ENCODE measurements at regions not wholly inside any gene's neighbourhood (a gene's known extent, or its start where the extent isn't known, plus 50 kb on each side); places are given as distances from the start of the nearest gene placed in this dataset.

DNA sequence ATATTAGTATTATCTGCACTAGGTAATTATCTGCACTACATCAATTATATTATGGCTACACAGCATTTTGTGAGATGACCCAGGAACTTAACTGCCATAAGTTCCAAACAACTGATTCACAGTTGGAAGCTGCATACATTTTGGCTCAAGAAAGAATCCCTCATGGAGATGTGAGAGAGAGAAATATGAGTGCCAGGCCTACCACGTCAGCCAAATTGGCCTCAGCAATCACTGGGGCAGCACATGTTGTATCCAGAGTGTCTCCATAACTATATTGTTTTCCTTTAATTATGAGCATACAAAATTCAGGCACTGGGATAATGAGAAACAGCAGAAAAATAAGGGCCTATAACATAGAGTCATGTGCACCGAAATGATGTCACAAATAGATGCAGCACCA is 174.2 kb upstream of the DMD start:
- Histone ChIP-seq H3K4me1 (ENCODE audit: control insufficient read depth in 1 of 2, insufficient read depth in 2 of 2, low read depth in 1 of 2, low read length in 1 of 2) (no peaks in the 10 kb centered on the region; a peak in 1 of 4 replicates), H3K27me3 (ENCODE audit: insufficient read depth) (no peaks in the 10 kb centered on the region), H2AFZ (ENCODE audit: low read depth) (no peak overlapping the region), H3K9me3 (no peaks in the 10 kb centered on the region), H3K9me2 (no peaks in the 10 kb centered on the region), H3K4me2 (no peak overlapping the region), H3K36me3 (replicated peaks in 1 of 2; ENCODE audit: control insufficient read depth in 1 of 2, insufficient read depth in 2 of 2, low read length in 1 of 2) (no peaks in the 10 kb centered on the region), H3F3A (replicated peaks; ENCODE audit: insufficient read depth) (no peaks in the 10 kb centered on the region), H3K27ac (ENCODE audit: low read depth in 2 of 2, low read length in 1 of 2) (no peak overlapping the region), H3K79me2 (ENCODE audit: insufficient read depth) (no peaks in the 10 kb centered on the region), H3K4me3 (ENCODE audit: low read depth in 2 of 2, low read length in 1 of 2) (no peak overlapping the region), H4K20me1 (ENCODE audit: insufficient read depth) (no peaks in the 10 kb centered on the region), H3K9ac (no peak overlapping the region)
- ChIA-PET CTCF (no interaction called here), POLR2A (no interaction called here)
- DNase-seq: no peak
- TF ChIP-seq, protein P1, sequence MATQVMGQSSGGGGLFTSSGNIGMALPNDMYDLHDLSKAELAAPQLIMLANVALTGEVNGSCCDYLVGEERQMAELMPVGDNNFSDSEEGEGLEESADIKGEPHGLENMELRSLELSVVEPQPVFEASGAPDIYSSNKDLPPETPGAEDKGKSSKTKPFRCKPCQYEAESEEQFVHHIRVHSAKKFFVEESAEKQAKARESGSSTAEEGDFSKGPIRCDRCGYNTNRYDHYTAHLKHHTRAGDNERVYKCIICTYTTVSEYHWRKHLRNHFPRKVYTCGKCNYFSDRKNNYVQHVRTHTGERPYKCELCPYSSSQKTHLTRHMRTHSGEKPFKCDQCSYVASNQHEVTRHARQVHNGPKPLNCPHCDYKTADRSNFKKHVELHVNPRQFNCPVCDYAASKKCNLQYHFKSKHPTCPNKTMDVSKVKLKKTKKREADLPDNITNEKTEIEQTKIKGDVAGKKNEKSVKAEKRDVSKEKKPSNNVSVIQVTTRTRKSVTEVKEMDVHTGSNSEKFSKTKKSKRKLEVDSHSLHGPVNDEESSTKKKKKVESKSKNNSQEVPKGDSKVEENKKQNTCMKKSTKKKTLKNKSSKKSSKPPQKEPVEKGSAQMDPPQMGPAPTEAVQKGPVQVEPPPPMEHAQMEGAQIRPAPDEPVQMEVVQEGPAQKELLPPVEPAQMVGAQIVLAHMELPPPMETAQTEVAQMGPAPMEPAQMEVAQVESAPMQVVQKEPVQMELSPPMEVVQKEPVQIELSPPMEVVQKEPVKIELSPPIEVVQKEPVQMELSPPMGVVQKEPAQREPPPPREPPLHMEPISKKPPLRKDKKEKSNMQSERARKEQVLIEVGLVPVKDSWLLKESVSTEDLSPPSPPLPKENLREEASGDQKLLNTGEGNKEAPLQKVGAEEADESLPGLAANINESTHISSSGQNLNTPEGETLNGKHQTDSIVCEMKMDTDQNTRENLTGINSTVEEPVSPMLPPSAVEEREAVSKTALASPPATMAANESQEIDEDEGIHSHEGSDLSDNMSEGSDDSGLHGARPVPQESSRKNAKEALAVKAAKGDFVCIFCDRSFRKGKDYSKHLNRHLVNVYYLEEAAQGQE (IDR thresholded peaks at IDR 0.05; ENCODE audit: low read depth, low read length): no peak
- no peak for TF ChIP-seq FOXJ3 (CRISPR knock-in tag; IDR thresholded peaks at IDR 0.05)
- no peak for TF ChIP-seq RCOR1 (IDR thresholded peaks at IDR 0.05; ENCODE audit: low read length)
- no peak for TF ChIP-seq JUND (IDR thresholded peaks at IDR 0.05)
- WGBS (ENCODE audit: low lambda C conversion rate): 27% methylated on average over 2 of the region's 2 CpGs

DNA sequence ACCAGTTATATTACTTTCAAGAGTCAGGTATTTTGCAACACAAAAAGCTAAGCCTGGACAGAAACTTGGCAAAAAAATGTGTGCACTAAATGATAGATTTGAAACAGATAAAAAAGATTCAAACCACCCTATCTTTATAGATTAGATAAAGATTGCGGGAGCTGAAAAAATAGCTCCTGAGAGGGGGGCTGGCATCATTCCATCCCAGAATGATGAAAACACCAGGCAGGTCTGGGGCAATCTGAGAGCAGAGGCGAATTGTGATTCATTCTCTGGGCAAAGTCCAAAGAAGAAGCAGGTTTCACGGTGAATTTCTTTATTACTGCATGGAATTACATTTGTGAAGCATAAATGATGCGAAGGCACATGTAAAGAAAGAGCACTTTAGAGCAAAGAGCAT is 168.5 kb upstream of the DMD start:
- H2AFZ ChIP-seq (ENCODE audit: low read depth): no peak overlapping the region
- H3F3A ChIP-seq (replicated peaks; ENCODE audit: insufficient read depth): no peaks in the 10 kb centered on the region
- DNase-seq: no peak

More for the DNA sequence above, 168.5 kb upstream of the DMD start:
- Histone ChIP-seq H4K20me1 (ENCODE audit: insufficient read depth) (no peaks in the 10 kb centered on the region), H3K4me3 (ENCODE audit: low read depth in 2 of 2, low read length in 1 of 2) (no peak overlapping the region), H3K9me2 (no peaks in the 10 kb centered on the region), H3K79me2 (ENCODE audit: insufficient read depth) (no peaks in the 10 kb centered on the region), H3K27me3 (ENCODE audit: insufficient read depth) (no peaks in the 10 kb centered on the region), H3K9ac (no peak overlapping the region), H3K4me1 (ENCODE audit: control insufficient read depth in 1 of 2, insufficient read depth in 2 of 2, low read depth in 1 of 2, low read length in 1 of 2) (no peaks in the 10 kb centered on the region), H3K27ac (ENCODE audit: low read depth in 2 of 2, low read length in 1 of 2) (no peak overlapping the region), H3K4me2 (no peak overlapping the region), H3K9me3 (no peaks in the 10 kb centered on the region), H3K36me3 (replicated peaks in 1 of 2; ENCODE audit: control insufficient read depth in 1 of 2, insufficient read depth in 2 of 2, low read length in 1 of 2) (no peaks in the 10 kb centered on the region)
- WGBS (ENCODE audit: low lambda C conversion rate): 5% methylated on average over 4 of the region's 4 CpGs
- CTCF ChIA-PET: no interaction called here
- TF ChIP-seq, protein P2, sequence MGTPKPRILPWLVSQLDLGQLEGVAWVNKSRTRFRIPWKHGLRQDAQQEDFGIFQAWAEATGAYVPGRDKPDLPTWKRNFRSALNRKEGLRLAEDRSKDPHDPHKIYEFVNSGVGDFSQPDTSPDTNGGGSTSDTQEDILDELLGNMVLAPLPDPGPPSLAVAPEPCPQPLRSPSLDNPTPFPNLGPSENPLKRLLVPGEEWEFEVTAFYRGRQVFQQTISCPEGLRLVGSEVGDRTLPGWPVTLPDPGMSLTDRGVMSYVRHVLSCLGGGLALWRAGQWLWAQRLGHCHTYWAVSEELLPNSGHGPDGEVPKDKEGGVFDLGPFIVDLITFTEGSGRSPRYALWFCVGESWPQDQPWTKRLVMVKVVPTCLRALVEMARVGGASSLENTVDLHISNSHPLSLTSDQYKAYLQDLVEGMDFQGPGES (IDR thresholded peaks at IDR 0.05; ENCODE audit: low read depth, low read length): no peak
- TF ChIP-seq, protein P3, sequence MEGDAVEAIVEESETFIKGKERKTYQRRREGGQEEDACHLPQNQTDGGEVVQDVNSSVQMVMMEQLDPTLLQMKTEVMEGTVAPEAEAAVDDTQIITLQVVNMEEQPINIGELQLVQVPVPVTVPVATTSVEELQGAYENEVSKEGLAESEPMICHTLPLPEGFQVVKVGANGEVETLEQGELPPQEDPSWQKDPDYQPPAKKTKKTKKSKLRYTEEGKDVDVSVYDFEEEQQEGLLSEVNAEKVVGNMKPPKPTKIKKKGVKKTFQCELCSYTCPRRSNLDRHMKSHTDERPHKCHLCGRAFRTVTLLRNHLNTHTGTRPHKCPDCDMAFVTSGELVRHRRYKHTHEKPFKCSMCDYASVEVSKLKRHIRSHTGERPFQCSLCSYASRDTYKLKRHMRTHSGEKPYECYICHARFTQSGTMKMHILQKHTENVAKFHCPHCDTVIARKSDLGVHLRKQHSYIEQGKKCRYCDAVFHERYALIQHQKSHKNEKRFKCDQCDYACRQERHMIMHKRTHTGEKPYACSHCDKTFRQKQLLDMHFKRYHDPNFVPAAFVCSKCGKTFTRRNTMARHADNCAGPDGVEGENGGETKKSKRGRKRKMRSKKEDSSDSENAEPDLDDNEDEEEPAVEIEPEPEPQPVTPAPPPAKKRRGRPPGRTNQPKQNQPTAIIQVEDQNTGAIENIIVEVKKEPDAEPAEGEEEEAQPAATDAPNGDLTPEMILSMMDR (IDR thresholded peaks at IDR 0.05): no peak
- TF ChIP-seq RAD21 (IDR thresholded peaks at IDR 0.05; ENCODE audit: low read length): no peak
- TF ChIP-seq TAF1 (IDR thresholded peaks at IDR 0.05; ENCODE audit: borderline replicate concordance, low read depth, low read length): no peak
- TF ChIP-seq EP300 (IDR thresholded peaks at IDR 0.05; ENCODE audit: borderline replicate concordance in 1 of 2, low read depth in 1 of 2, low read length in 1 of 2): no peak
- no peak for TF ChIP-seq GATA2 (CRISPR knock-in tag; IDR thresholded peaks at IDR 0.05)
- no peak for TF ChIP-seq GABPA (IDR thresholded peaks at IDR 0.05; ENCODE audit: low read depth)
- TF ChIP-seq RFX5 (IDR thresholded peaks at IDR 0.05; ENCODE audit: low read length): no peak
- no peak for TF ChIP-seq TCF12 (IDR thresholded peaks at IDR 0.05)
- TF ChIP-seq, protein P4, sequence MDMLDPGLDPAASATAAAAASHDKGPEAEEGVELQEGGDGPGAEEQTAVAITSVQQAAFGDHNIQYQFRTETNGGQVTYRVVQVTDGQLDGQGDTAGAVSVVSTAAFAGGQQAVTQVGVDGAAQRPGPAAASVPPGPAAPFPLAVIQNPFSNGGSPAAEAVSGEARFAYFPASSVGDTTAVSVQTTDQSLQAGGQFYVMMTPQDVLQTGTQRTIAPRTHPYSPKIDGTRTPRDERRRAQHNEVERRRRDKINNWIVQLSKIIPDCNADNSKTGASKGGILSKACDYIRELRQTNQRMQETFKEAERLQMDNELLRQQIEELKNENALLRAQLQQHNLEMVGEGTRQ (IDR thresholded peaks at IDR 0.05; ENCODE audit: borderline replicate concordance, low read depth, low read length): no peak
- TF ChIP-seq NFIC (IDR thresholded peaks at IDR 0.05; ENCODE audit: borderline replicate concordance): no peak
- TF ChIP-seq, protein P5, sequence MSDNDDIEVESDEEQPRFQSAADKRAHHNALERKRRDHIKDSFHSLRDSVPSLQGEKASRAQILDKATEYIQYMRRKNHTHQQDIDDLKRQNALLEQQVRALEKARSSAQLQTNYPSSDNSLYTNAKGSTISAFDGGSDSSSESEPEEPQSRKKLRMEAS (IDR thresholded peaks at IDR 0.05; ENCODE audit: low read depth): no peak
- no peak for TF ChIP-seq NRF1 (IDR thresholded peaks at IDR 0.05; ENCODE audit: low read depth, low read length)
- POLR2A ChIA-PET: no interaction called here

All from SK-N-SH (cell line).